Activated T-cell treated with anti-CD3 and anti-CD28 coated beads, Interleukin-2, amount 50 U/mL, for 24 hours (primary cell): ENCODE measurements at regions not wholly inside any gene's neighbourhood (a gene's known extent, or its start where the extent isn't known, plus 50 kb on each side); places are given as distances from the start of the nearest gene placed in this dataset.

ENCODE experiments used
- DNase-seq: peaks from one replicate; pipeline ENCODE4 v3.0.0-alpha.2; 2020
- H3K27ac Mint-ChIP-seq: 2 replicates; pipeline ENCODE4 v1.8.0; 2020; ENCODE audit warnings: mild to moderate bottlenecking, mixed read lengths
- H3K27me3 Mint-ChIP-seq: 2 replicates; pipeline ENCODE4 v1.8.0; 2020; ENCODE audit warnings: mixed read lengths
- H3K36me3 Mint-ChIP-seq: 2 replicates; pipeline ENCODE4 v1.8.0; 2020; ENCODE audit warnings: low read depth, mixed read lengths
- H3K4me1 Mint-ChIP-seq: 2 replicates; pipeline ENCODE4 v1.8.0; 2020; ENCODE audit warnings: low read depth, mixed read lengths
- H3K4me3 Mint-ChIP-seq: 2 replicates; pipeline ENCODE4 v1.8.0; 2020; ENCODE audit warnings: mild to moderate bottlenecking, moderate library complexity, mixed read lengths
- H3K9me3 Mint-ChIP-seq: 2 replicates; pipeline ENCODE4 v1.8.0; 2020; ENCODE audit warnings: mixed read lengths

- Mint-ChIP-seq H3K9me3 (no peaks in the 10 kb centered on the region), H3K36me3 (no peaks in the 10 kb centered on the region), H3K27me3 (no peaks in the 10 kb centered on the region), H3K4me1 (no peaks in the 10 kb centered on the region), H3K4me3 (no peak overlapping the region), H3K27ac (no peak overlapping the region)
- DNase-seq: no peak
Measured at GRCh38 chr4:11342401-11342800, 86.3 kb downstream of the HS3ST1 start.

DNA sequence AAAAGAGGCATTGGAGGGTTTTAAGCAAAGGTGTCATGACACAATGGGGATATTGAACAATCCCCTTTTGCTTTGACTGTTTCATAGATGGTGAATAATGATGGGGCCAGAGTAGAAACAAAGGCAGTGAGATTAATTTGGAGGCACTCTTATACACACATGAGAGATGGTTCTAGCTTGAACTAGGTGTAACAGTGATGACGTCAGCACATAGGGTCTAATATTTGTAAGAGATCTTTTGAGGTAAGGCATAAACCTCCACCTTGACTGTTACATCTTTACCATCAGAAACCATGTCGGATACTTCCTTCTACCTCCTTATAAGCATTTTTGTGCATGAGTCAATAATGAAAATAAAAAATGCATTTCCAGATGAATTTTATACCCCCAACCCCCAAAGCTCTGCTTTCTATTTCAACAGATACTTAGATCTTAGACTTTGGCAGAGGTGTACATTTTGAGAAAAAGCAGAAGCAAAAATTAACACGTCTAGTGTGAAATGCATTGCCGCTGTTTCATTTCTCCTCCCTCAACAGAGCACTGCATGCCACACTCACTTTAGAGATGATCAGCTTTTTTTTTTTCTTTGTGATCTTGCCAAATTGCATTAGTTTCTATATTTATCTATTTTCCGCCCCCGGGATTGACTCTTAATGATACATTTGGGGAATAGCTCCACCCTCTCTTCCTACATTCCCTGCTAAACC, 87.2 kb downstream of the HS3ST1 start:
- Mint-ChIP-seq H3K27me3 (no peaks in the 10 kb centered on the region), H3K27ac (no peak overlapping the region), H3K4me3 (no peak overlapping the region), H3K4me1 (no peaks in the 10 kb centered on the region), H3K36me3 (no peaks in the 10 kb centered on the region), H3K9me3 (no peaks in the 10 kb centered on the region)
- DNase-seq: no peak

GRCh38 chr4:11338956-11339782, 89.5 kb downstream of the HS3ST1 start:
- H3K36me3 Mint-ChIP-seq: no peaks in the 10 kb centered on the region
- no peak overlapping the region for H3K4me3 Mint-ChIP-seq
- DNase-seq: no peak
- no peaks in the 10 kb centered on the region for H3K27me3 Mint-ChIP-seq
- no peaks in the 10 kb centered on the region for H3K9me3 Mint-ChIP-seq
- no peaks in the 10 kb centered on the region for H3K4me1 Mint-ChIP-seq
- no peak overlapping the region for H3K27ac Mint-ChIP-seq

- no peak overlapping the region for H3K27ac Mint-ChIP-seq
- no peaks in the 10 kb centered on the region for H3K27me3 Mint-ChIP-seq
- no peaks in the 10 kb centered on the region for H3K9me3 Mint-ChIP-seq
- no peak for DNase-seq
- H3K4me3 Mint-ChIP-seq: no peak overlapping the region
- H3K4me1 Mint-ChIP-seq: no peaks in the 10 kb centered on the region
- H3K36me3 Mint-ChIP-seq: no peaks in the 10 kb centered on the region
Measured at GRCh38 chr4:11337287-11337686, 91.4 kb downstream of the HS3ST1 start.

DNA sequence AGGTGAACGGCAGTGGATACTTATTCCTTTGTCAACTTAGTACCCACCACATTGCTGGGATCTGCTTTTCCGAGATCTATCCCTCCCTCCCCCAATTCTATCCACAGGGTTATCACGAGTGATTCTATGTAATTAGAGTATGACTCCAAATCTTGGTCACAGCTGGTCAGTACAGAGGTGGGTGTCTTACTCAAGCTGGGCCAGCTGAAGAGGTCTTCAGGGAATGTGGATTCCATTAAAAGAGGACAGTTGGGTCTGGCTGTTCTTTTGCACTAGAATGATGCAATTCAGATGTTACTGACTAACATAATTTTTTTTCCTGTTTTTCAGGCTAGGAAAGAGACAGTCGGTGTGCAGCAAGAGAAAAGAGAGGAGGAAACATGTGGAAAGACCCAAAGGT, 92.3 kb downstream of the HS3ST1 start:
- no peak for DNase-seq
- no peaks in the 10 kb centered on the region for H3K36me3 Mint-ChIP-seq
- H3K4me1 Mint-ChIP-seq: no peaks in the 10 kb centered on the region
- H3K27me3 Mint-ChIP-seq: no peaks in the 10 kb centered on the region
- H3K4me3 Mint-ChIP-seq: no peak overlapping the region
- H3K9me3 Mint-ChIP-seq: no peaks in the 10 kb centered on the region
- no peak overlapping the region for H3K27ac Mint-ChIP-seq

DNA sequence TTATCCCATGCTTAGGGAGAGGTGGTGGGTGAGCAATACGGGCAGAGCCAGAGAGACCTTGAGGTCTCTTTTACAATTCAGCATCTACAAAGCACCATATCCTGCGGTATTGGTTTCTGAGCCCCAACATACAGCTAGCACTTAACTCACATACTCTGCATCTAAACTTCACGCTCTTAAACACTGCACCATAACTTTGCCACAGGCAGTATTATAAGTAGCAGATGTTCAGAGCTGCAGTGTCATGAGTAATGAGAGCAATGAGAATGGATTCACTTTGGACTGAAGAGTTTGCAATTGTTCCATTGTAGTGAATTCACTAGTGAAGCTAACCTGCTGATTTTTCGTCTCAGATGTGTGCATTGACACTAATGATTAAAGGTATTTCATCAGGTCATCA, 93.8 kb downstream of the HS3ST1 start:
- no peak overlapping the region for H3K4me3 Mint-ChIP-seq
- H3K27me3 Mint-ChIP-seq: no peaks in the 10 kb centered on the region
- no peak overlapping the region for H3K27ac Mint-ChIP-seq
- no peaks in the 10 kb centered on the region for H3K9me3 Mint-ChIP-seq
- no peaks in the 10 kb centered on the region for H3K36me3 Mint-ChIP-seq
- no peaks in the 10 kb centered on the region for H3K4me1 Mint-ChIP-seq
- no peak for DNase-seq

- DNase-seq: no peak
- H3K27ac Mint-ChIP-seq: no peak overlapping the region
- H3K27me3 Mint-ChIP-seq: peaks cover 4% of the 10 kb centered on the region
- no peaks in the 10 kb centered on the region for H3K4me1 Mint-ChIP-seq
- no peaks in the 10 kb centered on the region for H3K36me3 Mint-ChIP-seq
- H3K9me3 Mint-ChIP-seq: peaks cover 5% of the 10 kb centered on the region
- H3K4me3 Mint-ChIP-seq: no peak overlapping the region
Measured at GRCh38 chr4:11328401-11328800, 100.3 kb downstream of the HS3ST1 start.

DNA sequence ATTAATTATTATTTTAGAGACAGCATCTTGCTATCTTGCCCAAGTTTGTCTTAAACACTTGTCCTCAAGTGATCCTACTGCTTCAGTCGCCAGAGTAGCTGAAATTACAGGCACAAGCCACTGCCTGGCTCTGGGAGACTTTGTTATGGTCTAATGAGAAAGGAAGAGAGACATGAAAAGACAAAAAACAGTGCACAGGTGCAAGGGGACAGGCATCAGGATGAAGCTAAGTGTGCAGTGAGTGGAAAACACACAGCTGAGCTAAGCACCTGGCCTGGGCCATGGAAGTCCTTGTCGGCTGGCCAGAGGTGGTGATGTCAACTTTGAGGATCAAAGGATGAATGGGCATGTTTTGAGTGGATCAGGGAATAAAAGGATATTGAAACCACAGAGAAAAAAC, 102.7 kb downstream of the HS3ST1 start:
- Mint-ChIP-seq H3K27ac (no peak overlapping the region), H3K36me3 (no peaks in the 10 kb centered on the region), H3K9me3 (peaks cover 17% of the 10 kb centered on the region), H3K4me1 (no peaks in the 10 kb centered on the region), H3K4me3 (no peak overlapping the region), H3K27me3 (peaks cover 4% of the 10 kb centered on the region)
- DNase-seq: no peak

DNA sequence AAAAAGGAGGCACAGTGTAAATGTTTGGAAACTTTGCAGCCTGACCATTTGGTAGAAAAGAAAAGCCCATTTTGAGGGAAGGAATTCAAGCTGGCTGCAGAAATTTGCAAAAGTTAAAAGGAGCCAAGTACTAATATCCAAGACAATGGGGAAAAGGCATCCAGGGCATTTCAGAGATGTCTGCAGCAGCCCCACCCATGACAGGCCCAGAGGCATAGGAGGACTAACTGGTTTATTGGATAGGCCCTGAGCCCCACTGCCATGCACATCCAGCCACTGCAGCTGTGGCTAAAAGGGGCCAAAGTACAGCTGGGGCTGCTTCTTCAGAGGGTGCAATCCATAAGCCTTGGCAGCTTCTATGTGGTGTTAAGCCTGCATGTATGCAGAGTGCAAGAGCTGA, 104.9 kb downstream of the HS3ST1 start:
- H3K4me3 Mint-ChIP-seq: no peak overlapping the region
- H3K27me3 Mint-ChIP-seq: peaks cover 4% of the 10 kb centered on the region
- no peaks in the 10 kb centered on the region for H3K4me1 Mint-ChIP-seq
- H3K27ac Mint-ChIP-seq: no peak overlapping the region
- no peak for DNase-seq
- peaks cover 17% of the 10 kb centered on the region for H3K9me3 Mint-ChIP-seq
- no peaks in the 10 kb centered on the region for H3K36me3 Mint-ChIP-seq

- H3K9me3 Mint-ChIP-seq: peaks cover 3% of the 10 kb centered on the region
- no peaks in the 10 kb centered on the region for H3K4me1 Mint-ChIP-seq
- no peak overlapping the region for H3K4me3 Mint-ChIP-seq
- peaks cover 4% of the 10 kb centered on the region for H3K27me3 Mint-ChIP-seq
- H3K36me3 Mint-ChIP-seq: no peaks in the 10 kb centered on the region
- no peak for DNase-seq
- H3K27ac Mint-ChIP-seq: no peak overlapping the region
Measured at GRCh38 chr4:11313157-11313943, 115.3 kb downstream of the HS3ST1 start.

DNA sequence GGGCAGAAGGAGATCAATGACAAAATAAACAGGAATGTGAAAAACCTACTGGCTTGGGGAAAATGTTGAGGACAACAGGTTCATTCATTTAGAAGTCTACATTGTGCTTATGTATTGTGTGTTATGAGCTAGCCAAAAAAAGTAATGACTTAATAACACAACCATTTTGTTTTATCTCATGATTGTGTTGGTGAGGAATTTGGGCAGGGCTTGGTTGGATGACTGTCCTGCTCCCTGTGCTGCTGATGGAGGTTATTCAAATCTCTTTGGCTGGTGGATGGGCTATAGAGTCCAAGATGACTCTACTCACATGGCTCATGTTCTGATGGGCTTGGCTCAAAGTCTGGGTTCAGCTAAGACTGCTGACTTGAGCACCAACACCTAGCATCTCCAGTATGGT, 116.3 kb downstream of the HS3ST1 start:
- no peak overlapping the region for H3K27ac Mint-ChIP-seq
- no peaks in the 10 kb centered on the region for H3K4me1 Mint-ChIP-seq
- H3K36me3 Mint-ChIP-seq: no peaks in the 10 kb centered on the region
- H3K9me3 Mint-ChIP-seq: peaks cover 7% of the 10 kb centered on the region
- no peak for DNase-seq
- H3K27me3 Mint-ChIP-seq: peaks cover 4% of the 10 kb centered on the region
- no peak overlapping the region for H3K4me3 Mint-ChIP-seq

- H3K36me3 Mint-ChIP-seq: no peaks in the 10 kb centered on the region
- no peaks in the 10 kb centered on the region for H3K9me3 Mint-ChIP-seq
- no peak overlapping the region for H3K4me3 Mint-ChIP-seq
- H3K4me1 Mint-ChIP-seq: peaks cover 10% of the 10 kb centered on the region
- H3K27ac Mint-ChIP-seq: no peak overlapping the region
- H3K27me3 Mint-ChIP-seq: peaks cover 5% of the 10 kb centered on the region
- no peak for DNase-seq
Measured at GRCh38 chr4:11301075-11301660, 127.5 kb downstream of the HS3ST1 start.

GRCh38 chr4:11299836-11300235, 128.9 kb downstream of the HS3ST1 start:
- peaks cover 5% of the 10 kb centered on the region for H3K27me3 Mint-ChIP-seq
- peaks cover 10% of the 10 kb centered on the region for H3K4me1 Mint-ChIP-seq
- DNase-seq: no peak
- H3K27ac Mint-ChIP-seq: no peak overlapping the region
- H3K9me3 Mint-ChIP-seq: no peaks in the 10 kb centered on the region
- no peak overlapping the region for H3K4me3 Mint-ChIP-seq
- no peaks in the 10 kb centered on the region for H3K36me3 Mint-ChIP-seq

DNA sequence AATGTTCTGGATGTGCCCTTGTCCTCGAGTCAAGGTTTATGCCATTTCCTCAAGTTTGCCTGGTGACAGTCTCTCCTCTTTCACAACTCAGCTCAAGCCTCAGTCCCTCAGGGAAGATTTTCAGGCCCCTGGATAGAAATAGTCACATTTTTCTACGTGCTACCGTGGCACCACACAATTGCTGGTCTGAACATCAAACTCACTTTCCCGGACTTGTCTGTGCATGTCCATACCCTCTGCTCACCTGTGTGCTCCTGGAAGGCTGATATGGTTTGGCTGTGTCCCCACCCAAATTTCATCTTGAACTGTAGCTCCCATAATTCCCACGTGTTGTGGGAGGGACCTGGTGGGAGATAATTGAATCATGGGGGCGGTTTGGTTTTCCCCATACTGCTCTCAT, 129.7 kb downstream of the HS3ST1 start:
- Mint-ChIP-seq H3K27me3 (peaks cover 5% of the 10 kb centered on the region), H3K27ac (no peak overlapping the region), H3K36me3 (no peaks in the 10 kb centered on the region), H3K4me1 (peaks cover 10% of the 10 kb centered on the region), H3K9me3 (no peaks in the 10 kb centered on the region), H3K4me3 (no peak overlapping the region)
- no peak for DNase-seq
